Mesenteric fat pad (tissue), 1 donor: ENCODE measurements at regions not wholly inside any gene's neighbourhood (a gene's known extent, or its start where the extent isn't known, plus 50 kb on each side); places are given as distances from the start of the nearest gene placed in this dataset.

Experiments used
- DNase-seq: peaks from one replicate; pipeline ENCODE4 v3.0.0-alpha.2; 2020; ENCODE audit warnings: low spot score
- donor health status: DM: yes; HTN: yes; CAD: no.

GRCh38 chr2:8285898-8286297 lies 396.0 kb upstream of the ID2 start:
- DNase-seq: no peak

GRCh38 chr2:8288206-8288605 lies 393.6 kb upstream of the ID2 start:
- DNase-seq: no peak

GRCh38 chr2:8289111-8289510 lies 392.7 kb upstream of the ID2 start:
- no peak for DNase-seq

DNA sequence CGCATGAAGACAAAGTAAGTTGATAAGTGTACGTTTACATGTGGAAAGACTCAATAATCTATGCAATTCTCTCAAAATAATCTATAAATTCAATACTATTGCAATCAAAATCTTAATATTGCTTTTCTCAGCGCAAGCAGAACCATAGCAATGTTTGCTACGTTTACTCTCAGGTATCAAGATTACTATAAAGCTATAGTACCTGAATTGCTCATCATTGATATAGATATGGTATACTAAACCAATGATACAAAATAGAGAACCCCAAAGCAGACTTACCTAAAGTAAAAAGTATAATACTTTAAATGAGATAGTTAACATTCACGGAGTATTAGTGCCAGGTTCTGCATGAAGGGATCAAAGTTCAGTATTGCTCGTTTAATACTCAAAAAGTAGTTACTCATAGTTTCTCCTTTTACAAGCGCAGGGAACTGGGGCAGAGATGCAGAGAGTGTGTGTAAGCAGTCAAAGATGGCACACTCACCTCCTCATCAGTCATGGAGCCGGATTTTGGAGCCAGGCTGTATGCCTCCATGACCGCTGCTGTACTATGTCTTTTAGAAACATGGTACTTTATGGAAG lies 391.0 kb upstream of the ID2 start:
- no peak for DNase-seq

GRCh38 chr2:8296306-8296705 lies 385.6 kb upstream of the ID2 start:
- no peak for DNase-seq

GRCh38 chr2:8297376-8298231 lies 384.3 kb upstream of the ID2 start:
- no peak for DNase-seq

DNA sequence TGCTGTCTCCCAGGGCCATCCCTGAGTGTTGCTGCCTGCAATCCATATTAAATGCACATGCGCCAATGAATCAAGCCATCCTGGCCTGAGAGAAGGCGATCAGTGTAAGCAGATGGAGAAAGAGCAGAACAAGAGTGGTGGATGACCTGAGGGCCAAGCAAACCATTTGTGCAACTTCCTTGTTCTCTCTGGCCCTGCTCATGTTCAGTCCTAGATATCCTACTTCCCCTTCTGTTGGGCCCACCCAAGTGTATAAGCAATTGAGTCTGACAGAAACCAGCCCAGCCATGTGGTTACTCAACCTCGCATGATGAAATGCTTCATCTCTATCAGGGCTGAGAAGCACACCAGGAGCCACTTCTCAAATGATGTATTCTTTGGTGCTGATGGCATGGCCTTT lies 383.1 kb upstream of the ID2 start:
- DNase-seq: no peak

- DNase-seq: no peak
These were observed 381.6 kb upstream of the ID2 start for GRCh38 chr2:8300216-8300615.

DNA sequence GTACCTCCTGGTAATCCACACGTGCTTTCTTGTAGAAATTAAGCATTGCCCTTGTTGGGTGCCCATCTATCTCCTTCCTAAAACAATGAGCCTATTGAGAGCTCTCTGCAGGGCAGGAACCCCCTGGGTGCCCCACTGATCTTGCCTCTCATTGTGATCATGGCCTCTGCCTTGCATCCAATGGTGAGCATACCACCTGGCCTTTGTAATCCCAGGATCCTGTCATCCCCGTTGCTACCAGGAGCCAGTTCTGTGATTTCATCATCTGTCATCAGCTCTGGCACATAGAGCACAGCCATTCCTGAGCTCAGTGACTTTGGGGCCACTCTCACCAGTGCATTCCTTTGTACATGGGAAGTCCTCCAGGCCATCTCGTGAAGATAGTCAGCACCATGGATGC lies 381.0 kb upstream of the ID2 start:
- DNase-seq: no peak

GRCh38 chr2:8303322-8303832 lies 378.5 kb upstream of the ID2 start:
- DNase-seq: no peak

- DNase-seq: no peak
These were observed 376.8 kb upstream of the ID2 start for GRCh38 chr2:8304821-8305766.

DNA sequence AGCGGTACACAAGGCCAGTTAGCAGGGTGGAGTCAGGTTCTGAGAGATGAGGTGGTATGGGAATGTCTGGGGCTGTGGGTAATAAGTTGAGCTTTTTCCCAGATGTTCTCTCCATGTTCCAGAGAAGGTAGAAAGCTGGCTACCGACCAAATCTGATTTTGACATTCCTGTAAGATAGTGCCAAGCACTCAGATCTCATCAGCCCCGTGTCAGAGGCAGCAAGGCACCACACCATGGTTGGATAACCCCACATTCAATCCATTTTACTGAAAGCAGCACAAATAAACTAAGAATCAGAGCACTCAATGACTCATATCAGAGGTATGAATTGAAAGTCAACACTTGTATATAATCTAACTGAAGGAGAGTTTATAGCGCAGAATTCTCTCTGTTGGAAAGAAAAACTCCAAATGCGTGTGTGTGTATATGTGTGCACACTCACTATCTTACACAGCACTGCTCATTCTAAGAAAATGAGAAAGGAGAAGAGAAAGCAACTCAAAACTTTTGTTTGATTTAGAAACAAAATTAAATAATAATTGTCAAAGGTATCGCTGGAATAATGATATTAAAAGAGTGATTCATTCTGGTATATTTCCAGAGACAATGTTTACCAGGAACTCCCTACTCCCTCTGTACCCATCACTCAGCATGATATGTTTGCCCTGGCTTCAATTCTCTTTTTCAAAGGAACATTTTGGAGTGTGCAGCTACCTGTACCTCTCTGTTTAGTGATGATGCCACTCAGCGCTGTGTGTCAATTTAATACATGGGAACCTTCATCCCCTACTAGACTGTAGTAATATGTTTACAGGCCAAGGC lies 375.1 kb upstream of the ID2 start:
- DNase-seq: no peak

GRCh38 chr2:8307606-8308180 lies 374.2 kb upstream of the ID2 start:
- DNase-seq: no peak

DNA sequence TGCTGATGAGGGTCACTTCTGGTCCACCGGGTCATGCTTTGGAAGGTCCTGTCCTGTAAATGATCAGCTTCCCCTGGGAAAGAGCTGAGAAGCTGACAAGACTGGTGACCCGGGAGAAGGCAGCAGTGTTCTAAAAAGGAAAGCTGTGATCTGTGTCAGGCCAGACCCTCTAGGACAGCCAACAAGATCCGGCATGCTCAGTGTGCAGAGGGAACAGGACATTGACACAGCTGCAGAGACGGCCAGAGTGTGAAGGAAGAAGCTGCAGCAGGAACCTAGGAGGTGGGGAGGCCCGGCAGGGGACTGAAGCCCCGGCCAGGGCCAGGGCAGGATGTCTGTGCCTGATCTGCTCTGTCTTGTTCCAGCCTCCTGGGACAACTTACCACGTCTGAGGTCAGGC lies 372.7 kb upstream of the ID2 start:
- DNase-seq: no peak

DNA sequence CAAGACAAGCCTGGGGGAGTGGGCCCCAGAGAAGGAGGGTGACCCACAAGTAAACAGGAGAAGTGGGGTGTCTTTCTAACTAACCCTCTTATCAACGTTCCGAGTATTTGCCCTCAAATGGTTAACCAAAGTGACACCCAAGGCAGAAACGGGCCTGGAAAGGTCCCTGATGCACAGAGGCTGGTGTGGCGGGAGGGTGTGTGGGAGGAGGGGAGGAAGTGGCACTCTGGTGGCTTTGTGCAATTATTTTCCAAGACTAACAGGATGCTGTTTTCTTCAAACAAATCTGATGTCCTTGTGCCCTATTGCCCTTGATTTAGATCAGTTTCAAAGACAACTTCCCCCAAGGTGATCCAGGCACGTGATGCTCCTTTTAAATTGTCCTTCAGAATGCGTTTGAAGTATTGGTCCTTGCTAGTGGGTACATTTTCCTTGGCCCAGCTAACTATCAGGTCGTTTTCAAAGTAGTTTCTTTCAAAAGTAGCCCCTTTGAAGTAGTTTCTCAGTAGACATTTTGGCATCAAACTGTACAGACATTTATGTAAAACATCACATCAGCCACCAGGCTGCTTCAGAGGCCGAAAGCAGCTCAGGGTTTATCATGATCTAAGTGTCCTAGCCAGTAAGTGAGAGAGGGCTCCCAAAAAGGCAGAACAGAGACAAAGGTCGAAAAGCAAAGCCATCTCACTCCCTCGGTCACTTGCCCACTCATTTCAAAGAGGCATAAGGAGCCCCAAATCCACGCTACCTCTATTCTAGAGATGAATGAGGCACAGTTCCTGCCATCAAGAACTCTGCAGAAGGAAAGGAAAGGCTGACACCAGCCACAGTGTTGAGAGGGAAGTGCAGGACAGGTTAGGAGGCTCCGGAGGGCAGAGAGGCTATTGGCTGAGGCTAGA lies 371.1 kb upstream of the ID2 start:
- DNase-seq: no peak

DNA sequence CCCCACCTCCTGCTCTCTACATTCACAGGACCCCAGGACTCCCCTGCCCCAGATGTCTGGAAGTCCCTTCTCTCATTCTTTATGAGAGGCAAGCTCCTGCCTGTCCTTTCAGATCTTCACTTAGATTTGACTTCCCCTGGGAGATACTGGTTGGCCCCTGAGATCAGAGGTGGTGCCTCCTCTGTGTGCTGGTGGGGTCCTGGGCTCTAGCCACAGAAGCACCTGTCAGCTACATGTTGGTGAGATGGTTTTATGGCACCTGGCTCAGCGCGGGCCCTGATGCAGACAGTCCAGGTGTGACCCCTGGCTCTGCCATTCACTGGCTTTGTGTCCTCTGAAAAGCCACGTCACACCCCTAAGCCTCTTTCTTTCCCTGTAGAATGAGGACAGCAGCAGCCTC lies 369.6 kb upstream of the ID2 start:
- no peak for DNase-seq

GRCh38 chr2:8312861-8313830 lies 368.7 kb upstream of the ID2 start:
- DNase-seq: no peak

GRCh38 chr2:8314063-8314462 lies 367.8 kb upstream of the ID2 start:
- DNase-seq: no peak
